ENCODE measurements at regions not wholly inside any gene's neighbourhood (a gene's known extent, or its start where the extent isn't known, plus 50 kb on each side); places are given as distances from the start of the nearest gene placed in this dataset.
A peak's percentile ranks its signal among the peaks of the same experiment; 100 is the strongest.
"Not testable (repeated sequence)": the region's sequence is repeated elsewhere in the genome, so short reads cannot be mapped to it uniquely, and the experiment has no call there.

DNA sequence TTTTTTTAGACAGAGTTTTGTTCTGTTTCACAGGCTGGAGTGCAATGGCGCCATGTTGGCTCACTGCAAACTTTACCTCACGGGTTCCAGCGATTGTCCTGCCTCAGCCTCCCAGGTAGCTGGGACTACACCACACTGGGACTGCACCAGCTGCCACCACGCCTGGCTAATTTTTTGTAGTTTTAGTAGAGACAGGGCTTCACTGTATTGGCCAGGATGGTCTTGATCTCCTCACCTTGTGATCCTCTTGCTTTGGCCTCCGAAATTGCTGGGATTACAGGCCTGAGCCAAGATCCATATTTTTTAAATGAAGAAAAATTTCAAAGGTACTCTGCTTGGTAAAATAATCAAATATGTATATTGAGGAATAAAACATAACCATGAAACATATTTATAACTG, 195.8 kb upstream of the TPTE start:
- peak; percentile 89 for DNase-seq

DNA sequence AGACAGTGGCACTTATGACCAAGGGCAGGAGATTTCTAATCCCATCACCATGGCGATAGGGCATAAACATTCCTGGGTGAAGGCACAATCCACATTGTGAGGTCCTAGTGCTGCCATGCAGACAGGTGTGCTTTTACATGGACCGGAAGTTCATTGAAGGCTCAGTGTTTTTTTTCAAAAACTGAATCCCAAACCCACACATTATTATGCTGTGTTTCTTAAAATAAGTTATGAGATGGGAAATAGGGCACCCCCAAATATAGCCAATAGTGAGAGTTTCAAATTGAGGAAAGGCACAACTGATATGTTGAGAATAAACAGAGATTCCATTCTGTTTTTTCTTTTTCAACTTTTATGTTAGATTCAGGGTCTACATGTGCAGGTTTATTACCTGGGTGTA, 195.2 kb upstream of the TPTE start:
- DNase-seq = not testable (repeated sequence)

DNA sequence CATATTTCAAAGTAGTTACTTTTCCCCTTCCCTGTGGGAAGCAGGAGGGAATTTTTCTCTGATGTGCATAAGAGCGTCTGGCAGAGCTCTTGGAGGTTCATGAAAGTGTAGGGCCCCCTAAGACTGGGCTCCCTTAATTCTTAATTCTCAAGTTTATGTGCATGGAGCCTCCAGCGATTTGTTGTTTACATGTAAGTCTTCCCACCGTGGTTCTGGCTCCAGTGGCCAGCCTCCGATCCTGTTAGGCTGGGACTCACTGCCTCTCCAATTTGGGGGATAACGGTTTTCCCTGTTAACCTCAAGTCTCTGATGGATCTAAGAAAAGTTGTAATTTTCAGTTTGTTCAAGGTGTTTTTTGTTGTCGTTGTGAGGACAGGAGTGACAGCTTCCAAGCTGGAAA, 192.7 kb upstream of the TPTE start:
- not testable (repeated sequence) for DNase-seq

DNA sequence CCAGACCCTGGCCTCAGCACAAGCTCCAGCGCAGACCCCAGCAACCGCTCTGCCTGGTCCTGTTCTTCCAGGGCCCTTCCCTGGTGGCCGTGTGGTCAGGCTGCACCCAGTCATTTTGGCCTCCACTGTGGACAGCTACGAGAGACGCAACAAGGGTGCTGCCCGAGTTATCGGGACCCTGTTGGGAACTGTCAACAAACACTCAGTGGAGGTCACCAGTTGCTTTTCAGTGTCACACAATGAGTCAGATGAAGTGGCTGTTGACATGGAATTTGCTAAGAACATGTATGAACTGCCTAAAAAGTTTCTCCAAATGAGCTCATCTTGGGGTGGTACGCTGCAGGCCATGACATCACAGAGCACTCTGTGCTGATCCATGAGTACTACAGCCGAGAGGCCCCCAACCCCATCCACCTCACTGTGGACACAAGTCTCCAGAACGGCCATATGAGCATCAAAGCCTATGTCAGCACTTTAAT, 190.7 kb upstream of the TPTE start:
- DNase-seq = not testable (repeated sequence)

DNA sequence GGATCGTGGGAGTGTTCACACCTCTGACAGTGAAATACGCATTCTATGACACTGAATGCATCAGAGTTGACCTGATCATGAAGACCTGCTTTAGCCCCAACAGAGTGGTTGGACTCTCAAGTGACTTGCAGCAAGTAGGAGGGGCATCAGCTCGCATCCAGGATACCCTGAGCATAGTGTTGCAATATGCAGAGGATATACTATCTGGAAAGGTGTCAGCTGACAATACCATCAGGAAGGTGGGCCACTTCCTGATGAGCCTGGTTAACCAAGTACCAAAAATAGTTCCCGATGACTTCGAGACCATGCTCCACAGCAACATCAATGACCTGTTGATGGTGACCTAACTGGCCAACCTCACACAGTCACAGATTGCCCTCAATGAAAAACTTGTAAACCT, 190.2 kb upstream of the TPTE start:
- not testable (repeated sequence) for DNase-seq

DNA sequence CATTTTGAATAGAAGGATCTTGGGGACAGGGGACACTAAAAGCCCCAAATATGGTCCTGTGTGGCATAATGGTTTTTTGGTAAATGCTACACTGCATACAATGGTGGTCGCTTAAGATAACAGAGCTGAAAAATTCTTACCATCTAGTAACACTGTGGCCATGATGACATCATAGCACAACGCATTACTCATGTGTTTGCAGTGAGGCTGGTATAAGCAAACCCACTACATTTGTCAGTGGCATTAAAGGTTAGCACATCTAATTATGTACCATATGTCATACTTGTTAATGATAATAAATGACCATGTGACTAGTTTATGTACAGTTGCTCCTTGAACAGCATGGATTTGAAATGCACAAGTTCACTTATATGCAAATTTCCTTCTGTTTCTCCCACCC, 188.4 kb upstream of the TPTE start:
- not testable (repeated sequence) for DNase-seq

DNA sequence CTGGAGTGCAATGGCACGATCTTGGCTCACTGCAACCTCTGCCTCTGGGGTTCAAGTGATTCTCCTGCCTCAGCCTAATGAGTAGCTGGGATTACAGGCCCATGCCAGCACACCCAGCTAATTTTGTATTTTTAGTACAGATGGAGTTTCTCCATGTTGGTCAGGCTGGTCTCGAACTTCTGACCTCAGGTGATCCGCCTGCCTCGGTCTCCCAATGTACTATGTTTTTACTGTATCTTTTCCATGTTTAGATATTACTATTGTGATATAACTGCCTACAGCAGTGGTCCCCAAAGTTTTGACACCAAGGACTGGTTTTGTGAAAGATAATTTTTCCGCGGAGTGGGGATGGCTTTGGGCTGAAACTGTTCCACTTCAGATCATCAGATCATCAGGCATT, 187.0 kb upstream of the TPTE start:
- not testable (repeated sequence) for DNase-seq

DNA sequence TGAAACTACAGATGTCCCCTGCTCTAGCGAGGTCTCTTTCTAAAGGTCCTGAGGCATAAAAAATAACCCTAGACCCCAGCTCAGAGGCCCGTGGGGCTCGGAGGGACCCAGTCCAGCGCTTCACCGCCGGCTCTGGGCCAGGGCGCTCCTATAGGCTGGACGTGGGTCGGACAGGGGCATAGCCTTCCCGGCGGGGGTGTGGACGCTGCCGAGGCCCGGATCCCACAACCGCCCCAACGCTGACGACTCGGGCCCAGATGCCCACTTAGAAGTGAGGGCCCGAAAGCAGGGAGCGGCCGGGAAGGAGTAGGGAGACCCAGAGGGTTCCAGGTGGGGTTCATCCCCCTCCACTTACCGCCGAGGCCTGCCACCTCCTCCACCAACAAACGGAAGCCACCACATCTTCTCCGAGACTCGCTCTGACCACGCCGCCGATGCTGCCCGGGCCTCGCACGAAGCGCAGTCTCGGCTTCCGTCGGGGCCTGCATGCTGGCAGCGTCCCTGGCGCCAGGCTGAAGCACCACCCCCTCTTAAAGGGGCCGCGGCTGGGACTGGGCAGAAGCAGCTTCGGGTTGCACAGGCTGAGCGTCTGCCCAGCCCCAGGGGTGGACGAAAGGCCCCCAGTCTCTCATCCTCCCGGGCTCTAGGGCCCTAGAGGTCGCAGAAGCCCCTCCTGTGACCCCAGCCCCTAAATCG, 179.0 kb upstream of the TPTE start:
- DNase-seq = not testable (repeated sequence)

DNA sequence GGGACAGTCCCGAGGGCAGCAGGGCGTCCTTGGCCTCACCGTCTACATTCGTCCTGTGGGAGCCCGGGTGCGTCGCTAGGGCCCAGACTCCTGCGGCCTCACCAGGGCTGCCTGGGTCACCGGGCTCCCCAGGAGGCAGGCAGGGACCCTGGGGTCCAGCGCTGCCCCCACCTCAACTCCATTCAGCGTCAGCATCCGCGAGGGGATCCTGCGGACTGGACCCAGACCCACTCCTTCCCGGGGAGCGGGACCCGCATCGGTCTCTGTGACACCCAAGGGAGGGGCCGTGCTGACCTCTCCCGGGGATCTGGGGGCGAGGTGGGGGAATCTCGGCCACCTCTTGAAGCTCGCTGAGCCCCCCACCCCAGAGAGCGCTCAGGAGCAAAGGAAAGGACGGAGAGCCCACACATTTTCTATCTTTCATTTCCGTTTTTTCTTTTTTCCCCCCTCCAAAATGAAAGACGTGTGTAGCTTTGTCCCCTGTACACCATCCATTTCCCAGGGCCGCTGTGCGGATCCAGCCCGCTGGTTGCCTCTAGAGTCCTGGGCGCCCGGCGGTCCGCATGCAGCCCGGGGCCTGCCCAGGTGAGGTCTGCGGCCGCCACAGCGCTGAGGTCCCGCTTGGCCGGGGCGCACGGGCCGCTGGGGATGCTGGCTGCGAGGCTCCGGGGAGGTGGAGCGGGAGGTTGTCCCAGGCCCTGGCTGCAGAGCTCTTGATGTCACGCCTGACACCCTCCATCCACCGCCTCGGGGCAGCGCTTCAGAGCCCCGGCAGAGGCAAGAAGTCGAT, 178.0 kb upstream of the TPTE start:
- not testable (repeated sequence) for DNase-seq

DNA sequence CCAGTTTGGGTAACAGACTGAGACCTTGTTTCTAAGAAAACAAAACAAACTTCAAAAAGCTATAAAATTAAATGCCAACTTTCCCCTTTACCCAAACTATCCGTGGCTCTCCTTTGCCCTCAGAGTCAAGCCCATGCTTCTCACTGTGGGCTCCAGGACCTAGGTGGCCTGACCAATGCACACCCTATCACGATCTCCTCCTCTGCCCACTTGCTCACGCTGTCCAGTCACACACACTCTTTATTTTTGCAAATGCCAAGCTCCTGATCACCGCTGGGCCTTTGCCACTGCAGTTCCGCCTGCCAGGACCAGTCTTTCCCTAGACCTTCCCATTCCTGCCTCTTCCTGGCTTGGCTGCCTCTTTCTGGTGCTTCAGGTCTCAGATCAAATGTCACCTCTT, 177.1 kb upstream of the TPTE start:
- not testable (repeated sequence) for DNase-seq

DNA sequence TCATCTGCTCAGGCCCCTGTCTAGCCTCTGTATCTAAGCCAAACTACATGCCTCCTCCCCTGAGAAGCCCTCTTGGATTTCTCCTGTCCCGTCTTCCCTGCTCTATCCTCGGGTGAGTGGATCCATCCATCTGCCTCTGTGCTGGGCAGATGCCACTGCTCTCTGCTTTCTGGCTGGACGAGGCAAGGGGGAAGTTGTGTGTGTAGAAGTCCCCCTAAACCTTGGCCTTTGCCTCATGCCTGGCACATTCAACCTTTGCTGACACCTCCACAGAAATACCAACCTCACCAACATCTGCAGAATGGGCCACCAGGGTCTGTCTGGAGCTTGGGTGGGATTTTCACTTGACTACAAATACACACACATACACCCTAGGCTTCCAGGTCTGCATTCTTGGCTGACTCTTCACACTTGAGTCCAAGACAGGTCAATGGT, 176.2 kb upstream of the TPTE start:
- not testable (repeated sequence) for DNase-seq

DNA sequence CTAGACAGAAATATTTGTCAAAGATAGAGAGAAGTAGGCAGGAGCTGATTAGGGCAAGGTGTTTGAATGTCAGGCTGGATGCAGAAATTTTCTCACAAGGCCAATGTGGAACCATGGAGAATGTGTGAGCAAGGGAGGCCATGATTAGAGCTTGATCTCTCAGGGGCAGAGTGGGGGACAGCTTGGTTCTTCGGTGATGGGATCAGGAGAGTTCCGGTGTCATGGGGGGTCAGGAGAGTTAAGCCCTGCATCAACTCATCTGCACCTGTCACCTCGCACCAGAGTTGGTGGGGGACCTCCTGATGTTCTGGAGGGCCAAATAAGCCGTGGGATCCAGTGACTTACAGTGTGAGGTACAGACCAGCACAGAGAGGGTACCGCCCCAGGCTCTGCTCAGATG, 175.1 kb upstream of the TPTE start:
- DNase-seq = not testable (repeated sequence)

DNA sequence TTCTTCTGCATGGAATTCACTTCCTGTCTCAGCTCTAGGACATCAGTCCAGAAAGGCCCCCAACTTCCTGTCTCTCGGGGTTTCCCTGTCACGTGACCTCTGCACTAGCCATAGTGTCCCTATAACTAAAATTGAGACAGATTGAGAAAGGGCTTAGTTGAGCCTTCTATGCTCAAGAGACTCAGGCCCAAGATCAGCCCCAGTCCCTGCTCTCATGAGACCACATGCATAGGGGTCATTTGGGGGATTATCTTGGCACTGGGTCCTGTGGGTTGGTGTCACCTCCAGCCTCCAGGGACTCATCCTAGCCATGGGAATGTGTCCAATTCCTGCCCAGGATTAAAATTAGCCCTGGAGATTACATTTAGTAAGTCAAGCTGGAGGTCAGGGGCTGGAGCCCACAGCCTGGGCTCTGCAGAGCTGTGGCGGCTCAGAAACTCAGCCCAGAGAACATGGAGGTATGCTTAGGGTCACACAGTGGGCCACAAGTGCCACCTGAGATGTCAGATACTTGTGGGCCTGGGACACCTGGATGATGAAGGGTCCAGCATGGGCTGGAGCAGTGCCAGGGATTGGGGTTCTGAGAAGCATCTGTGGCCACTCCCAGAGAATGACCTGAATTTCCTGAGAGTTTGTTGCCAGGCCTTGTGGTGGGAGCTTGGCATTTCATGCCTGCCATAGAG, 174.3 kb upstream of the TPTE start:
- not testable (repeated sequence) for DNase-seq

DNA sequence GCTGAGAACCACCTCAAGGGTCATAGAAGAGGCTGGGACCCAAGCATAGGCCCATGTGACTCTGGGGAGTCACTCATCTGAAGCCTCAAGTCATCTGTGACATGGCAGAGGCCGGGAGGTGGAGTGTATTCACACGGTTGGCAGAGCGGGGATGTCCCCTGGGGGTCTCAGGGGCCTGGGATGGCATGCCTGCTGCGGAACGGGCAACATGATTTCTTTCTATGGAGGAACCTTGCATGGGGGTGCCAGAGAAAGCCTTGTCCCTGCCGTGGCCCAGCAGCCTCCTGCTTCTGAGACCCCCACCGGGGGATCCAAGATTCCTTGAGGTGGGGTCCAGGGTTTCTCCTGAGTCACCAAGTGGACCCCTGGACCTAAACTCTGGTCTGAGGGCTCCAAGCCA, 173.7 kb upstream of the TPTE start:
- DNase-seq = not testable (repeated sequence)

DNA sequence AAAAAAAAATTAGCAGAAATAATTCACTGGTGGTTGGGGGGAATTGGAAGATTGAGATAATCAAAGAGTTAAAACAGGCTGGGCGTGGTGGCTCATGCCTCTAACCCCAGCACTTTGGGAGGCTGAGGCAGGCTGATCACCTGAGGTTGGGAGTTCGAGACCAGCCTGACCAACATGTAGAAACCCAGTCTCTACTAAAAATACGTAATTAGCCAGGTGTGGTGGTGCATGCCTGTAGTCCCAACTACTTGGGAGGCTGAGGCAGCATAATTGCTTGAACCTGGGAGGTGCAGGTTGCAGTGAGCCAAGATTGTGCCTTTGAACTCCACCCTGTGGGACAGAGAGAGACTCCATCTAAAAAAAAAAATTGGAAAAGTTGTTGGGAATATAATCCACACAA, 173.2 kb upstream of the TPTE start:
- DNase-seq = not testable (repeated sequence)

DNA sequence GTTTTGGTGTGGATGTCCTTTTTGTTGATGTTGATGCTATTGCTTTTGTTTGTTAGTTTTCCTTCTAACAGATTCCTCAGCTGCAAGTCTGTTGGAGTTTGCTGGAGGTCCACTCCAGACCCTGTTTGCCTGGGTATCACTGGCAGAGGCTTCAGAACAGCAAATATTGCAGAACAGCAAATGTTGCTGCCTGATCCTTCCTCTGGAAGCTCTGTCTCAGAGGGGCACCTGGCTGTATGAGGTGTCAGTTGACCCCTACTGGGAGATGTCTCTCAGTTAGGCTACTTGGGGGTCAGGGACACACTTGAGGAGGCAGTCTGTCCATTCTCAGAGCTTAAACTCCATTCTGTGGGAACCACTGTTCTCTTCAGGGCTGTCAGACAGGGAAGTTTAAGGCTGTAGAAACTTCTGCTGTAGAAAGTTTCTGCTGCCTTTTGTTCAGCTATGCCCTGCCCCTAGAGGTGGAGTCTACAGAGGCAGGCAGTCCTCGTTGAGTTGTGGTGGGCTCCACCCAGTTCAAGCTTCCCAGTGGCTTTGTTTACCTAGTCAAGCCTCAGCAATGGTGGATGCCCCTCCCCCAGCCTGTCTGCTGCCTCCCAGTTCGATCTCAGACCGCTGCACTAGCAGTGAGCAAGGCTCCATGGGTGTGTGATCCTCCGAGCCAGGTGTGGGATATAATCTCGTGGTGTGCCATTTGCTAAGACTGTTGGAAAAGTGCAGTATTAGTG, 166.4 kb upstream of the TPTE start:
- not testable (repeated sequence) for DNase-seq

DNA sequence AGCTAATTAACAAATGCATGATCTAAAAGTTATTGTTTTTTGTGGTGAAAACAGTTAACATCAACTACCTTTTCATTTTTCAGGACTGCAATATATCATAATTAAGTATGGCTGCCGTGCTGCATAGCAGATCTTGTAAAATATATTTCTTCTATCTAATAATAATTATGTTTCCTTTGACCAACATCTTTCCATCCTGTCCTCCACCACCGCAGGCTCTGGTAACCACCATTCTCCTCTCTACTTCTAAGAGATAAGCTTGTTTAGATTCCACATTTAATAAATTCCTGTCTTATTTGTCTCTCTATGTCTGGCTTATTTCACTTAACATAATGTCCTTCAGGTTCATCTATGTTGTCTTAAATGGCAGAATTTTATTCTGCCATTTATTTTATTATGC, 162.3 kb upstream of the TPTE start:
- DNase-seq = not testable (repeated sequence)

DNA sequence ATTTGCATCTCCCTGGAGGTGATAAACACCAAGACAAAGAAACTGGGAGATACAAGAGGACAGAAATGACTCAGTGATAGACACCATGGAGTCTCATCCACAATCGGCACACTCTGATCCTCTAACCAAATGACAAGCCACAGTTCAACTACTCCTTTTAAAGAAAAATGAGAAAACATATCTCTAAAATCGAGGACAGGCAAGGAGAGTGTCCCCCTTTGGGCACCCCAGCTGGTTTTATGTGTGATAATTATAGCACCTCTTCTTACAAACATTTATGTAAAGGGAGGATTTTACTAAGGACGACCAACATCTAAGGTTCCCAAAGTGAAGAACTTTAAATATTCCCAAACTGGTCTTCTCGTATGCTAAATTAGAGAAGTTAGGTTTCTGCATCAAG, 161.5 kb upstream of the TPTE start:
- DNase-seq = not testable (repeated sequence)

DNA sequence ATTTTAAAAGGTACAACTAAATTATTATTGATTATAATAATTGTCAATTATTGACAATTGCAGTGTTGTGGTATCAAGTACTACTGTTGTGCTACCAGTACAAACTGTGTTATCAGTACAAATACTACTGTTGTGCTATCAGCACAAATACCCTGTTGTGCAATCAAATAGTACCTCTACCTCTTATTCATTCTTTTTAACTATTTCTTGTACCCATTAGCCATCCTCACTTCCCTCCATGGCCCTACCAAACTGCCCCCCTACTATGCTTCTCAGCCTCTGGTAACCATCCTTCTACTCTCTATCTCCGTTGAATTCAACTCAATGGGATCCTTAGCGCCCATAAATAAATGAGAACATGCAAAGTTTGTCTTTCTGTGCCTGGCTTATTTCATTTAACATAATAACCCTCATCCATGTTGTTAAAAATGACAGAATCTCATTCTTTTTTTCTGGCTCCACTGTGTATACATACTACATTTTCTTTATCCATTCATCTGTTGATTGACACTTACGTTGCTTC, 160.1 kb upstream of the TPTE start:
- DNase-seq = not testable (repeated sequence)

DNA sequence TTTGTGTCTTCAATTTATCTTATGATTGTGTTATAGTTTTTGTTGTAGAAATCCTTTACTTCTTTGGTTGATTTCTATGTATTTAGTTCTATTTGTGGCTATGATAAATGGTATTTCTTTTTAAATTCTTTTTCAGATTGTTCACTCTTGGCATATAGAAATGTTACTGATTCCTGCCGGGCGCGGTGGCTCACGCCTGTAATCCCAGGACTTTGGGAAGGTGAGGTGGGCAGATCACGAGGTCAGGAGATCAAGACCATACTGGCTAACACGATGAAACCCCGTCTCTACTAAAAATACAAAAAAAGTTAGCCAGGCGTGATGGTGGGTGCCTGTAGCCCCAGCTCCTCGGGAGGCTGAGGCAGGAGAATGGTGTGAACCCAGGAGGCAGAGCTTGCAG, 158.6 kb upstream of the TPTE start:
- DNase-seq = not testable (repeated sequence)

DNA sequence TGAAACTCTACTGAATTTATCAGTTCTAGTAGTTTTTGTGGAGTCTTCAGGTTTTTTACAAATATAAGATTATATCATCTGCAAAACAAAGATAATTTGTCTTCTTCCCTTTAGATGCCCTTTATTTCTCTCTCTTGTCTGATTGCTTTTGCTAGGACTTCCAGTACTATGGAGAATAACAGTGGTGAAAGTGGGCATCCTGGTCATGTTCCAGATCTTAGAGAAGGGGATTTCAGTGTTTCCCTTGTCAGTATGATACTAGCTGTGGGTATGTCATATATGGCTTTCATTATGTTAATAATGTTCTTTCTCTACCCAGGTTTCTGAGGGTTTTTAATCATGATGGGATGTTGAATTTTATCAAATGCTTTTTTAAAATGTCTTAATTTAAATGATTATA, 158.1 kb upstream of the TPTE start:
- DNase-seq = not testable (repeated sequence)

DNA sequence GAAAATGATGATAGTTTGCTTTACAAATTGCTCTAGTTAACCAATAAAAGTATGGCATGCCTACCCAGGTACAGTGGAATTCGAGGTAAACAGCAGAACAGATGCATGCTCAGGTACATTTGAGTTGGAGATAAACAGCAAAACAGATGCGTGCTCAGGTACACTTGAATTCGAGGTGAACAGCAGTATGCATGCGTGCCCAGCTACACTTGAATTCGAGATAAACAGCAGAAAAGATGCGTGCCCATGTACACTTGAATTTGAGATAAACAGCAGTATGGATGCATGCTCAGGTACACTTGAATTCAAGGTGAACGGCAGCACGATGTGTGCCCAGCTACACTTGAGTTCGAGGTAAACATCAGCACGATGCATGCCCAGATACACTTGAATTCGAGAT, 155.2 kb upstream of the TPTE start:
- DNase-seq = not testable (repeated sequence)

DNA sequence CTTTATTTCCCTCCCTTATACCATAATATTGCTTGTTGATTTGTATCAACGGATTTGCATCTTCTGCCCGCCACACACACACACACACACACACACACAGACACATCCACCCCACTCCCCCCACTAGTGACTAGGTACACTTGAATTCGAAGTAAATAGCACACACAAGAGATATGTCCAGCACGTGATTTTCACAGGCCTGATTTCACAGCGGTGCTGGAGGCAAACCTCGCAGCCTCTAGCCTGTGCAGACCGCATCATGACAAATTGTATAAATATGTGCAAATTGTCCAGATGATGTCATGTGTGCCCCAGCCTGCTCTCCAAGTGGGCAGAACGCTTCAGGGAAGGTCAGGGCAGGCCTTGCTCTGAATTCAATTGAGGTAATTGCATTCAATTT, 153.8 kb upstream of the TPTE start:
- not testable (repeated sequence) for DNase-seq
